ENCODE measurements at regions not wholly inside any gene's neighbourhood (a gene's known extent, or its start where the extent isn't known, plus 50 kb on each side); places are given as distances from the start of the nearest gene placed in this dataset.

- no peak for TF ChIP-seq EZH2 (IDR thresholded peaks at IDR 0.05; ENCODE audit: borderline replicate concordance)
- TF ChIP-seq CTCF (IDR thresholded peaks at IDR 0.05; ENCODE audit: poor library complexity): no peak
- no peak for TF ChIP-seq EZH2phosphoT487 (IDR thresholded peaks at IDR 0.05; ENCODE audit: low read depth, severe bottlenecking, unreplicated experiment)
- 76% methylated on average over 3 of the region's 3 CpGs for WGBS (ENCODE audit: low lambda C conversion rate, missing lambda C conversion rate)
- H3K4me1 ChIP-seq (ENCODE audit: insufficient read depth): peaks cover 9% of the 10 kb centered on the region
These were observed 265.8 kb upstream of the MEIS1 start for GRCh38 chr2:66169076-66169475.

GRCh38 chr2:66164470-66164869 lies 270.5 kb upstream of the MEIS1 start:
- H3K4me1 ChIP-seq (ENCODE audit: insufficient read depth): no peaks in the 10 kb centered on the region
- DNase-seq (ENCODE audit: low spot score): no peak
- H2AFZ ChIP-seq: no peak overlapping the region
- H3K27ac ChIP-seq: no peak overlapping the region
- no peak for TF ChIP-seq EZH2 (IDR thresholded peaks at IDR 0.05; ENCODE audit: borderline replicate concordance)
- TF ChIP-seq CTCF (IDR thresholded peaks at IDR 0.05; ENCODE audit: poor library complexity): no peak
- no peak for TF ChIP-seq EZH2phosphoT487 (IDR thresholded peaks at IDR 0.05; ENCODE audit: low read depth, severe bottlenecking, unreplicated experiment)
- H3K4me3 ChIP-seq: no peak overlapping the region
- H3K27me3 ChIP-seq: no peaks in the 10 kb centered on the region
- H4K20me1 ChIP-seq (ENCODE audit: insufficient read depth, poor library complexity, severe bottlenecking): no peaks in the 10 kb centered on the region
- H3K9me3 ChIP-seq (ENCODE audit: low read depth): no peaks in the 10 kb centered on the region
- no peaks in the 10 kb centered on the region for H3K79me2 ChIP-seq
- 88% methylated on average over 4 of the region's 4 CpGs for WGBS (ENCODE audit: low lambda C conversion rate, missing lambda C conversion rate)
- no peaks in the 10 kb centered on the region for H3K9me2 ChIP-seq (replicated peaks; ENCODE audit: insufficient read depth)
- no peaks in the 10 kb centered on the region for H3K36me3 ChIP-seq (replicated peaks; ENCODE audit: insufficient read depth, low read depth)
- H3K4me2 ChIP-seq: no peak overlapping the region

More at GRCh38 chr2:66169076-66169475, 265.8 kb upstream of the MEIS1 start:
- no peak overlapping the region for H3K4me3 ChIP-seq
- no peaks in the 10 kb centered on the region for H3K36me3 ChIP-seq (replicated peaks; ENCODE audit: insufficient read depth, low read depth)
- no peak overlapping the region for H2AFZ ChIP-seq
- H3K9me3 ChIP-seq (ENCODE audit: low read depth): no peaks in the 10 kb centered on the region
- H3K79me2 ChIP-seq: no peaks in the 10 kb centered on the region
- no peaks in the 10 kb centered on the region for H3K27me3 ChIP-seq
- no peaks in the 10 kb centered on the region for H3K9me2 ChIP-seq (replicated peaks; ENCODE audit: insufficient read depth)
- H3K27ac ChIP-seq: no peak overlapping the region
- no peak overlapping the region for H3K4me2 ChIP-seq
- DNase-seq (ENCODE audit: low spot score): no peak
- no peaks in the 10 kb centered on the region for H4K20me1 ChIP-seq (ENCODE audit: insufficient read depth, poor library complexity, severe bottlenecking)

GRCh38 chr2:66156171-66156570 lies 278.8 kb upstream of the MEIS1 start:
- H3K4me1 ChIP-seq (ENCODE audit: insufficient read depth): no peaks in the 10 kb centered on the region
- H2AFZ ChIP-seq: no peak overlapping the region
- H3K79me2 ChIP-seq: no peaks in the 10 kb centered on the region
- DNase-seq (ENCODE audit: low spot score): no peak
- H3K4me3 ChIP-seq: no peak overlapping the region
- H3K36me3 ChIP-seq (replicated peaks; ENCODE audit: insufficient read depth, low read depth): no peaks in the 10 kb centered on the region
- H3K27ac ChIP-seq: no peak overlapping the region
- no peaks in the 10 kb centered on the region for H3K9me2 ChIP-seq (replicated peaks; ENCODE audit: insufficient read depth)
- peaks cover 3% of the 10 kb centered on the region for H3K9me3 ChIP-seq (ENCODE audit: low read depth)
- no peak overlapping the region for H3K4me2 ChIP-seq
- 87% methylated on average over 1 of the region's 1 CpG for WGBS (ENCODE audit: low lambda C conversion rate, missing lambda C conversion rate)
- TF ChIP-seq EZH2 (IDR thresholded peaks at IDR 0.05; ENCODE audit: borderline replicate concordance) (no peak), CTCF (IDR thresholded peaks at IDR 0.05; ENCODE audit: poor library complexity) (no peak), EZH2phosphoT487 (IDR thresholded peaks at IDR 0.05; ENCODE audit: low read depth, severe bottlenecking, unreplicated experiment) (no peak)
- H4K20me1 ChIP-seq (ENCODE audit: insufficient read depth, poor library complexity, severe bottlenecking): no peaks in the 10 kb centered on the region
- no peaks in the 10 kb centered on the region for H3K27me3 ChIP-seq

- H3K4me1 ChIP-seq (ENCODE audit: insufficient read depth): no peaks in the 10 kb centered on the region
- H3K27me3 ChIP-seq: no peaks in the 10 kb centered on the region
- H3K4me2 ChIP-seq: no peak overlapping the region
- no peak overlapping the region for H3K27ac ChIP-seq
- H4K20me1 ChIP-seq (ENCODE audit: insufficient read depth, poor library complexity, severe bottlenecking): no peaks in the 10 kb centered on the region
- no peaks in the 10 kb centered on the region for H3K9me2 ChIP-seq (replicated peaks; ENCODE audit: insufficient read depth)
- H2AFZ ChIP-seq: no peak overlapping the region
- 82% methylated on average over 1 of the region's 1 CpG for WGBS (ENCODE audit: low lambda C conversion rate, missing lambda C conversion rate)
- H3K4me3 ChIP-seq: no peak overlapping the region
- no peaks in the 10 kb centered on the region for H3K36me3 ChIP-seq (replicated peaks; ENCODE audit: insufficient read depth, low read depth)
- no peaks in the 10 kb centered on the region for H3K79me2 ChIP-seq
- H3K9me3 ChIP-seq (ENCODE audit: low read depth): peaks cover 3% of the 10 kb centered on the region
- no peak for DNase-seq (ENCODE audit: low spot score)
- TF ChIP-seq CTCF (IDR thresholded peaks at IDR 0.05; ENCODE audit: poor library complexity) (no peak), EZH2 (IDR thresholded peaks at IDR 0.05; ENCODE audit: borderline replicate concordance) (no peak), EZH2phosphoT487 (IDR thresholded peaks at IDR 0.05; ENCODE audit: low read depth, severe bottlenecking, unreplicated experiment) (no peak)
These were observed 281.0 kb upstream of the MEIS1 start for GRCh38 chr2:66153941-66154340.
